ENCODE measurements at regions not wholly inside any gene's neighbourhood (a gene's known extent, or its start where the extent isn't known, plus 50 kb on each side); places are given as distances from the start of the nearest gene placed in this dataset.

GRCh38 chr3:22886439-22887068 lies 316.6 kb upstream of the UBE2E2 start:
- TF ChIP-seq EZH2phosphoT487 (IDR thresholded peaks at IDR 0.05; ENCODE audit: borderline replicate concordance, low read length) (no peak), EZH2 (IDR thresholded peaks at IDR 0.05; ENCODE audit: low read length, unreplicated experiment) (no peak)
- TF ChIP-seq, protein P1, sequence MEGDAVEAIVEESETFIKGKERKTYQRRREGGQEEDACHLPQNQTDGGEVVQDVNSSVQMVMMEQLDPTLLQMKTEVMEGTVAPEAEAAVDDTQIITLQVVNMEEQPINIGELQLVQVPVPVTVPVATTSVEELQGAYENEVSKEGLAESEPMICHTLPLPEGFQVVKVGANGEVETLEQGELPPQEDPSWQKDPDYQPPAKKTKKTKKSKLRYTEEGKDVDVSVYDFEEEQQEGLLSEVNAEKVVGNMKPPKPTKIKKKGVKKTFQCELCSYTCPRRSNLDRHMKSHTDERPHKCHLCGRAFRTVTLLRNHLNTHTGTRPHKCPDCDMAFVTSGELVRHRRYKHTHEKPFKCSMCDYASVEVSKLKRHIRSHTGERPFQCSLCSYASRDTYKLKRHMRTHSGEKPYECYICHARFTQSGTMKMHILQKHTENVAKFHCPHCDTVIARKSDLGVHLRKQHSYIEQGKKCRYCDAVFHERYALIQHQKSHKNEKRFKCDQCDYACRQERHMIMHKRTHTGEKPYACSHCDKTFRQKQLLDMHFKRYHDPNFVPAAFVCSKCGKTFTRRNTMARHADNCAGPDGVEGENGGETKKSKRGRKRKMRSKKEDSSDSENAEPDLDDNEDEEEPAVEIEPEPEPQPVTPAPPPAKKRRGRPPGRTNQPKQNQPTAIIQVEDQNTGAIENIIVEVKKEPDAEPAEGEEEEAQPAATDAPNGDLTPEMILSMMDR (conservative IDR thresholded peaks at IDR 0.05; ENCODE audit: low read depth, low read length), result no peak
- Histone ChIP-seq H3K9me3 (ENCODE audit: low read length) (no peaks in the 10 kb centered on the region), H3F3A (ENCODE audit: low read length, unreplicated experiment) (no peaks in the 10 kb centered on the region), H3K36me3 (ENCODE audit: low read depth, low read length) (no peaks in the 10 kb centered on the region), H3K27ac (ENCODE audit: low read length) (no peak overlapping the region), H3K4me1 (ENCODE audit: insufficient read depth, low read length) (peaks cover 10% of the 10 kb centered on the region), H3K79me2 (ENCODE audit: low read length) (no peaks in the 10 kb centered on the region), H2AFZ (ENCODE audit: low read length) (no peak overlapping the region), H3K27me3 (ENCODE audit: low read length) (peaks cover 13% of the 10 kb centered on the region), H3K4me2 (ENCODE audit: low read length) (no peak overlapping the region), H3K4me3 (ENCODE audit: low read length) (no peak overlapping the region), H3K9me2 (replicated peaks; ENCODE audit: low read length) (no peaks in the 10 kb centered on the region), H4K20me1 (ENCODE audit: low read length) (no peaks in the 10 kb centered on the region), H3K9ac (ENCODE audit: low read length) (no peak overlapping the region)
- intact Hi-C loops (cut with micrococcal nuclease), result loop anchor here (1.0 to 5.0 kb wide), 5 partner anchors 74 to 799 kb away; no protein-coding TSS in a partner anchor
- no TSS peak for BruUV-seq (replicated peaks)
- ATAC-seq (peak; percentile 29; the same call in 1 of the 2 replicates), DNase-seq (no peak)
- POLR2A ChIA-PET (ENCODE audit: unreplicated experiment), result no interaction called here
- CTCF ChIA-PET, result no interaction called here

GRCh38 chr3:22887664-22888291 lies 315.3 kb upstream of the UBE2E2 start:
- no peaks in the 10 kb centered on the region for H3K79me2 ChIP-seq (ENCODE audit: low read length)
- H3K4me2 ChIP-seq (ENCODE audit: low read length), result no peak overlapping the region
- no peaks in the 10 kb centered on the region for H3K9me3 ChIP-seq (ENCODE audit: low read length)
- H3K27ac ChIP-seq (ENCODE audit: low read length), result no peak overlapping the region
- no peaks in the 10 kb centered on the region for H3F3A ChIP-seq (ENCODE audit: low read length, unreplicated experiment)
- peaks cover 22% of the 10 kb centered on the region for H3K27me3 ChIP-seq (ENCODE audit: low read length)
- H3K36me3 ChIP-seq (ENCODE audit: low read depth, low read length), result no peaks in the 10 kb centered on the region
- no peak overlapping the region for H2AFZ ChIP-seq (ENCODE audit: low read length)
- no peaks in the 10 kb centered on the region for H3K9me2 ChIP-seq (replicated peaks; ENCODE audit: low read length)
- H3K4me3 ChIP-seq (ENCODE audit: low read length), result no peak overlapping the region
- no peaks in the 10 kb centered on the region for H4K20me1 ChIP-seq (ENCODE audit: low read length)
- intact Hi-C loops (cut with micrococcal nuclease), result loop anchor here (1.0 to 5.0 kb wide), 5 partner anchors 73 to 800 kb away; no protein-coding TSS in a partner anchor
- ATAC-seq (peak; percentile 70), DNase-seq (peak; percentile 59)
- ChIA-PET POLR2A (ENCODE audit: unreplicated experiment) (no interaction called here), CTCF (interaction anchor here (0.5 to 2.8 kb wide), 7 partner anchors 73 to 712 kb away, joined by 3 to 11 read pairs (median 3); no protein-coding TSS in a partner anchor)
- no TSS peak for BruUV-seq (replicated peaks)
- no peak overlapping the region for H3K9ac ChIP-seq (ENCODE audit: low read length)
- TF ChIP-seq, protein P1 (conservative IDR thresholded peaks at IDR 0.05; ENCODE audit: low read depth, low read length), result peak; percentile 90
- TF ChIP-seq EZH2 (IDR thresholded peaks at IDR 0.05; ENCODE audit: low read length, unreplicated experiment), result no peak
- TF ChIP-seq EZH2phosphoT487 (IDR thresholded peaks at IDR 0.05; ENCODE audit: borderline replicate concordance, low read length), result no peak
- H3K4me1 ChIP-seq (ENCODE audit: insufficient read depth, low read length), result peaks cover 10% of the 10 kb centered on the region

- Histone ChIP-seq H3K4me1 (ENCODE audit: insufficient read depth, low read length) (no peaks in the 10 kb centered on the region), H3K9me2 (replicated peaks; ENCODE audit: low read length) (no peaks in the 10 kb centered on the region), H3K79me2 (ENCODE audit: low read length) (no peaks in the 10 kb centered on the region), H2AFZ (ENCODE audit: low read length) (no peak overlapping the region), H3K4me3 (ENCODE audit: low read length) (no peak overlapping the region), H3K36me3 (ENCODE audit: low read depth, low read length) (no peaks in the 10 kb centered on the region), H3F3A (ENCODE audit: low read length, unreplicated experiment) (no peaks in the 10 kb centered on the region), H3K4me2 (ENCODE audit: low read length) (no peak overlapping the region), H4K20me1 (ENCODE audit: low read length) (no peaks in the 10 kb centered on the region), H3K27me3 (ENCODE audit: low read length) (peaks cover 36% of the 10 kb centered on the region), H3K9ac (ENCODE audit: low read length) (no peak overlapping the region), H3K27ac (ENCODE audit: low read length) (no peak overlapping the region), H3K9me3 (ENCODE audit: low read length) (no peaks in the 10 kb centered on the region)
- DNase-seq, result no peak
- no TSS peak for BruUV-seq (replicated peaks)
- ChIA-PET POLR2A (ENCODE audit: unreplicated experiment) (interaction anchor here (0.5 kb wide), 1 partner anchor 1377 kb away, joined by 3 read pairs; no protein-coding TSS in a partner anchor), CTCF (no interaction called here)
- ATAC-seq, result no peak
- intact Hi-C loops (cut with micrococcal nuclease), result no loop called here
- no peak for TF ChIP-seq EZH2 (IDR thresholded peaks at IDR 0.05; ENCODE audit: low read length, unreplicated experiment)
- no peak for TF ChIP-seq EZH2phosphoT487 (IDR thresholded peaks at IDR 0.05; ENCODE audit: borderline replicate concordance, low read length)
- TF ChIP-seq, protein P1 (conservative IDR thresholded peaks at IDR 0.05; ENCODE audit: low read depth, low read length), result no peak
Observed at GRCh38 chr3:22893101-22893500, 310.0 kb upstream of the UBE2E2 start.
